ENCODE measurements at regions not wholly inside any gene's neighbourhood (a gene's known extent, or its start where the extent isn't known, plus 50 kb on each side); places are given as distances from the start of the nearest gene placed in this dataset.

- no peak for DNase-seq
- Histone ChIP-seq H3K4me3 (ENCODE audit: low read depth in 2 of 2, low read length in 1 of 2) (no peak overlapping the region), H3K27ac (ENCODE audit: low read depth in 2 of 2, low read length in 1 of 2) (no peak overlapping the region), H3K9ac (no peak overlapping the region), H3F3A (replicated peaks; ENCODE audit: insufficient read depth) (no peaks in the 10 kb centered on the region), H3K4me2 (no peak overlapping the region), H3K4me1 (ENCODE audit: control insufficient read depth in 1 of 2, insufficient read depth in 2 of 2, low read depth in 1 of 2, low read length in 1 of 2) (no peaks in the 10 kb centered on the region), H3K9me3 (no peaks in the 10 kb centered on the region), H3K36me3 (replicated peaks in 1 of 2; ENCODE audit: control insufficient read depth in 1 of 2, insufficient read depth in 2 of 2, low read length in 1 of 2) (no peaks in the 10 kb centered on the region), H3K27me3 (ENCODE audit: insufficient read depth) (no peaks in the 10 kb centered on the region), H3K9me2 (no peaks in the 10 kb centered on the region; the same call in 1 of the 2 replicates), H2AFZ (ENCODE audit: low read depth) (no peak overlapping the region), H3K79me2 (ENCODE audit: insufficient read depth) (no peaks in the 10 kb centered on the region), H4K20me1 (ENCODE audit: insufficient read depth) (no peaks in the 10 kb centered on the region)
- TF ChIP-seq GATA2 (CRISPR knock-in tag; IDR thresholded peaks at IDR 0.05) (no peak), ELF1 (IDR thresholded peaks at IDR 0.05) (no peak), MXI1 (IDR thresholded peaks at IDR 0.05; ENCODE audit: low read depth, low read length) (no peak)
- ChIA-PET POLR2A (no interaction called here), CTCF (no interaction called here)
- WGBS (ENCODE audit: low lambda C conversion rate) = 7% methylated on average over 2 of the region's 2 CpGs
These were observed 1946.0 kb upstream of the CDH6 start for GRCh38 chr5:29247346-29248028.

- no peaks in the 10 kb centered on the region for H3F3A ChIP-seq (replicated peaks; ENCODE audit: insufficient read depth)
- no peaks in the 10 kb centered on the region for H4K20me1 ChIP-seq (ENCODE audit: insufficient read depth)
- H3K9ac ChIP-seq = no peak overlapping the region
- DNase-seq = no peak
- WGBS (ENCODE audit: low lambda C conversion rate) = 13% methylated on average over 1 of the region's 1 CpG
- no peak overlapping the region for H3K27ac ChIP-seq (ENCODE audit: low read depth in 2 of 2, low read length in 1 of 2)
- TF ChIP-seq EZH2phosphoT487 (IDR thresholded peaks at IDR 0.05; ENCODE audit: borderline replicate concordance, low read depth) = no peak
- TF ChIP-seq YY1 (IDR thresholded peaks at IDR 0.05; ENCODE audit: low read depth) = no peak
- no peak for TF ChIP-seq TCF12 (IDR thresholded peaks at IDR 0.05)
- POLR2A ChIA-PET = no interaction called here
- H3K9me3 ChIP-seq = no peaks in the 10 kb centered on the region
- no peak overlapping the region for H3K4me3 ChIP-seq (ENCODE audit: low read depth in 2 of 2, low read length in 1 of 2)
- H3K4me1 ChIP-seq (ENCODE audit: control insufficient read depth in 1 of 2, insufficient read depth in 2 of 2, low read depth in 1 of 2, low read length in 1 of 2) = no peaks in the 10 kb centered on the region
- H2AFZ ChIP-seq (ENCODE audit: low read depth) = no peak overlapping the region
- CTCF ChIA-PET = interaction anchor here (0.6 kb wide), 1 partner anchor 1017 kb away, joined by 3 read pairs; no protein-coding TSS in a partner anchor
- H3K9me2 ChIP-seq = no peaks in the 10 kb centered on the region; the same call in 1 of the 2 replicates
- no peak overlapping the region for H3K4me2 ChIP-seq
- H3K36me3 ChIP-seq (replicated peaks in 1 of 2; ENCODE audit: control insufficient read depth in 1 of 2, insufficient read depth in 2 of 2, low read length in 1 of 2) = no peaks in the 10 kb centered on the region
- H3K79me2 ChIP-seq (ENCODE audit: insufficient read depth) = no peaks in the 10 kb centered on the region
- no peaks in the 10 kb centered on the region for H3K27me3 ChIP-seq (ENCODE audit: insufficient read depth)
These were observed 1953.1 kb upstream of the CDH6 start for GRCh38 chr5:29240379-29240778.

GRCh38 chr5:29239606-29240005 lies 1953.9 kb upstream of the CDH6 start:
- POLR2A ChIA-PET = no interaction called here
- WGBS (ENCODE audit: low lambda C conversion rate) = 28% methylated on average over 4 of the region's 4 CpGs
- H3K4me3 ChIP-seq (ENCODE audit: low read depth in 2 of 2, low read length in 1 of 2) = no peak overlapping the region

More at GRCh38 chr5:29239606-29240005, 1953.9 kb upstream of the CDH6 start:
- H3K9ac ChIP-seq = no peak overlapping the region
- H2AFZ ChIP-seq (ENCODE audit: low read depth) = no peak overlapping the region
- no peak overlapping the region for H3K27ac ChIP-seq (ENCODE audit: low read depth in 2 of 2, low read length in 1 of 2)
- no peaks in the 10 kb centered on the region for H3F3A ChIP-seq (replicated peaks; ENCODE audit: insufficient read depth)
- H3K27me3 ChIP-seq (ENCODE audit: insufficient read depth) = no peaks in the 10 kb centered on the region
- H3K9me3 ChIP-seq = no peaks in the 10 kb centered on the region
- no peaks in the 10 kb centered on the region for H3K36me3 ChIP-seq (replicated peaks in 1 of 2; ENCODE audit: control insufficient read depth in 1 of 2, insufficient read depth in 2 of 2, low read length in 1 of 2)
- H3K9me2 ChIP-seq = no peaks in the 10 kb centered on the region; the same call in 1 of the 2 replicates
- TF ChIP-seq CTCF (IDR thresholded peaks at IDR 0.05) (no peak), MXI1 (IDR thresholded peaks at IDR 0.05; ENCODE audit: low read depth, low read length) (no peak), RFX5 (IDR thresholded peaks at IDR 0.05; ENCODE audit: low read length) (no peak), USF2 (IDR thresholded peaks at IDR 0.05; ENCODE audit: borderline replicate concordance, low read depth, low read length) (no peak), ELF1 (IDR thresholded peaks at IDR 0.05) (no peak), NRF1 (IDR thresholded peaks at IDR 0.05; ENCODE audit: low read depth, low read length) (no peak), SIN3A (IDR thresholded peaks at IDR 0.05; ENCODE audit: borderline replicate concordance, low read depth, low read length) (no peak)
- no peaks in the 10 kb centered on the region for H3K79me2 ChIP-seq (ENCODE audit: insufficient read depth)
- CTCF ChIA-PET = interaction anchor here (0.5 to 0.6 kb wide), 2 partner anchors 252 to 1018 kb away, joined by 3 read pairs; no protein-coding TSS in a partner anchor
- DNase-seq = no peak
- no peaks in the 10 kb centered on the region for H3K4me1 ChIP-seq (ENCODE audit: control insufficient read depth in 1 of 2, insufficient read depth in 2 of 2, low read depth in 1 of 2, low read length in 1 of 2)
- H3K4me2 ChIP-seq = no peak overlapping the region
- H4K20me1 ChIP-seq (ENCODE audit: insufficient read depth) = no peaks in the 10 kb centered on the region

Measured in SK-N-SH (cell line).